ENCODE measurements at regions not wholly inside any gene's neighbourhood (a gene's known extent, or its start where the extent isn't known, plus 50 kb on each side); places are given as distances from the start of the nearest gene placed in this dataset.

- no peak overlapping the region for H3K27ac ChIP-seq
- TF ChIP-seq POLR2A (IDR thresholded peaks at IDR 0.05), result no peak
- no peak for TF ChIP-seq POLR2AphosphoS5 (IDR thresholded peaks at IDR 0.05)
- TF ChIP-seq CTCF (IDR thresholded peaks at IDR 0.05), result no peak
- no peak for TF ChIP-seq EP300 (IDR thresholded peaks at IDR 0.05)
- no peaks in the 10 kb centered on the region for H3K4me1 ChIP-seq
- WGBS, result 50% methylated on average over 5 of the region's 5 CpGs
- no peaks in the 10 kb centered on the region for H3K36me3 ChIP-seq
- no peak for DNase-seq (ENCODE audit: low spot score in 2 of 2)
- no peak overlapping the region for H3K4me3 ChIP-seq
- H3K9me3 ChIP-seq, result no peaks in the 10 kb centered on the region
- H3K27me3 ChIP-seq, result no peaks in the 10 kb centered on the region
These were observed 204.5 kb upstream of the IGFBP7 start for GRCh38 chr4:57314636-57315035.

- Histone ChIP-seq H3K36me3 (no peaks in the 10 kb centered on the region), H3K4me1 (no peaks in the 10 kb centered on the region), H3K27ac (no peak overlapping the region), H3K27me3 (no peaks in the 10 kb centered on the region), H3K4me3 (no peak overlapping the region), H3K9me3 (no peaks in the 10 kb centered on the region)
- TF ChIP-seq POLR2AphosphoS5 (IDR thresholded peaks at IDR 0.05) (no peak), CTCF (IDR thresholded peaks at IDR 0.05) (no peak), EP300 (IDR thresholded peaks at IDR 0.05) (no peak), POLR2A (IDR thresholded peaks at IDR 0.05) (no peak)
- 43% methylated on average over 1 of the region's 1 CpG for WGBS
- no peak for DNase-seq (ENCODE audit: low spot score in 2 of 2)
These were observed 202.1 kb upstream of the IGFBP7 start for GRCh38 chr4:57312296-57312695.

GRCh38 chr4:57309658-57310057, 199.5 kb upstream of the IGFBP7 start:
- Histone ChIP-seq H3K27me3 (no peaks in the 10 kb centered on the region), H3K4me1 (no peaks in the 10 kb centered on the region), H3K36me3 (no peaks in the 10 kb centered on the region), H3K27ac (no peak overlapping the region), H3K4me3 (no peak overlapping the region), H3K9me3 (no peaks in the 10 kb centered on the region)
- no peak for DNase-seq (ENCODE audit: low spot score in 2 of 2)
- WGBS, result 85% methylated on average over 1 of the region's 1 CpG
- TF ChIP-seq EP300 (IDR thresholded peaks at IDR 0.05), result no peak
- TF ChIP-seq POLR2AphosphoS5 (IDR thresholded peaks at IDR 0.05), result no peak
- no peak for TF ChIP-seq POLR2A (IDR thresholded peaks at IDR 0.05)
- no peak for TF ChIP-seq CTCF (IDR thresholded peaks at IDR 0.05)

- no peaks in the 10 kb centered on the region for H3K9me3 ChIP-seq
- H3K36me3 ChIP-seq, result no peaks in the 10 kb centered on the region
- H3K4me3 ChIP-seq, result no peak overlapping the region
- no peaks in the 10 kb centered on the region for H3K27me3 ChIP-seq
- no peaks in the 10 kb centered on the region for H3K4me1 ChIP-seq
- 64% methylated on average over 2 of the region's 2 CpGs for WGBS
- no peak for DNase-seq (ENCODE audit: low spot score in 2 of 2)
- no peak overlapping the region for H3K27ac ChIP-seq
- TF ChIP-seq POLR2AphosphoS5 (IDR thresholded peaks at IDR 0.05) (no peak), POLR2A (IDR thresholded peaks at IDR 0.05) (no peak), EP300 (IDR thresholded peaks at IDR 0.05) (no peak), CTCF (IDR thresholded peaks at IDR 0.05) (no peak)
These were observed 198.1 kb upstream of the IGFBP7 start for GRCh38 chr4:57308301-57308700.

- TF ChIP-seq CTCF (IDR thresholded peaks at IDR 0.05) (no peak), POLR2AphosphoS5 (IDR thresholded peaks at IDR 0.05) (no peak), POLR2A (IDR thresholded peaks at IDR 0.05) (no peak), EP300 (IDR thresholded peaks at IDR 0.05) (no peak)
- WGBS, result 84% methylated on average over 5 of the region's 5 CpGs
- Histone ChIP-seq H3K9me3 (no peaks in the 10 kb centered on the region), H3K27ac (no peak overlapping the region), H3K27me3 (no peaks in the 10 kb centered on the region), H3K36me3 (no peaks in the 10 kb centered on the region), H3K4me1 (no peaks in the 10 kb centered on the region), H3K4me3 (no peak overlapping the region)
- no peak for DNase-seq (ENCODE audit: low spot score in 2 of 2)
These were observed 195.7 kb upstream of the IGFBP7 start for GRCh38 chr4:57305836-57306235.

Measured in suprapubic skin (tissue), 4 donors.